Activated CD4-positive, CD25-positive, alpha-beta regulatory T cell (primary cell): ENCODE measurements at regions not wholly inside any gene's neighbourhood (a gene's known extent, or its start where the extent isn't known, plus 50 kb on each side); places are given as distances from the start of the nearest gene placed in this dataset.
"Not testable (repeated sequence)": the region's sequence is repeated elsewhere in the genome, so short reads cannot be mapped to it uniquely, and the experiment has no call there.

Source experiments
- DNase-seq, 4 experiments: peaks; one replicate each; lab custom pipeline; 2025; lab: John Stamatoyannopoulos, UW

- DNase-seq = no peak
Measured at GRCh38 chr3:73867524-73867923, 242.8 kb upstream of the PDZRN3 start.

DNA sequence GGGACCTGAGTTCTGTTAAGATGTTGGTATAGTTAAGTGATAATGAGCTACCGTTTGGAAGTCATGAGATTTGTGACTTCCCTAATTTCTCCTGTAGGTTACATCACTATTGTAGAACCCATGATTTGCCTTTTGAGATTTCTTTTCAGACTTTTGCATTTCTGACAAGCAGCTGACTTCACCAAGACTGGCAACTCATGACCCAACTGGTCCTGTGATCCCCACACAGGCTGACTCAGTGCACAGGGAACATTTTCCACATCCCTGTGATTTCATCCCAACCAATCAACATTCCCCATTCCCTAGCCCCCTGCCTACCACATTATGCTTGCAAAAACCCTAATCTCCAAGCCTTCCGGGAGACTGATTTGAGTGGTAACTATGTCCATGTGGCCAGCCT lies 242.1 kb upstream of the PDZRN3 start:
- DNase-seq = no peak

- no peak for DNase-seq
Measured at GRCh38 chr3:73863546-73864079, 238.9 kb upstream of the PDZRN3 start.

DNA sequence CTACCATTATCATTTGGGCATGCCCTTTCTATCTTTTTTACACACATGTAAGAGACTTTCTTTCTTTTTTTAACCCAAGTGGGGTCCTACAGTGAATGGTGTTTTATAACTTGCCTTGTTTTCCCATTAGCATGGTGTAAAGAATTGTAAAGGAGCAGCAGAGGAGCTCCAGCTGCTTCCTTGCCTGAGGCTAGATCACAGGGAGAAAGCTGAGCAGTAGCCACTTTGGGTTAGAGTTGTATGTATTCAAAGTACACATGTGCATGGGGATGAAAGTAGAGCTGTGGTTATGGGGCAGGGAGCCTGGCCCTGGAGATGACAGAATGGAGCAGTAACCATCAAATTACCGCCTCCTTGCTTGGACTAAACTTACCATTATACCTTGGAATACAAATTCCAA lies 231.1 kb upstream of the PDZRN3 start:
- no peak for DNase-seq

DNA sequence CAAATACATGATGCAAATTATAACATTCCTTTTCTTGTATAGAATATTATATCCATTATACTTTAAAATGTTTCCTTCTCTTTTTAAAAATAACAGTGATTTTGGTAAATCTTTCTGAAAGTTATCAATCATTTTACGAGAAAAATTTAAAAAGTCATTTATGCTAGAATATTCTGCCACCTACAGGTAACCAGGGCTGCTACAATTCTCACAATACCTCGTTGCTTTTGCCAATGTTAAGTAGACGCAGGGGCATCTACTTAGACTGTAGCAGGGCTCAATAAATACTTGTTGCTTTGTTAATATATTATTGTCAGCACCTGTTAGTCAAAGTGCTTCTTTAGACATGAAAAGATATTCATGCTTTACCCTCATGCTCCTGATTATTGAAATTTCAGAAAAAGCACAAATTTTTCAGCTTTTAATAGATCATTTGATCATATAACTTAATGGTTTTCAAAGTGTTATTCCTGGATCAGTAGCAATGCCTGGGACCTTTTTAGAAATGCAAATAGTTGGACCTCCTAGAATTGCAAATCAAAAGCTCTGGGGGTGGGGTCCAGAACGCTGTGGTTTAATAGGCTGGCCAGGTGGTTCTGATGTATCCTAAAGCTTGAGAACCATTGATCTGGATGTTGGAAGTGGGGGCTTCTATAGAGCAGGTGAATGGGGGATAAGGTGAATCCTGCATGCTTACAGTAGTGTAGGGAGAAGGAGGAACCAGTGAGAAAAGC lies 223.6 kb upstream of the PDZRN3 start:
- no peak for DNase-seq

GRCh38 chr3:73846951-73847350 lies 222.2 kb upstream of the PDZRN3 start:
- DNase-seq = no peak

GRCh38 chr3:73839032-73839431 lies 214.3 kb upstream of the PDZRN3 start:
- no peak for DNase-seq

GRCh38 chr3:73835945-73836344 lies 211.2 kb upstream of the PDZRN3 start:
- DNase-seq = no peak

DNA sequence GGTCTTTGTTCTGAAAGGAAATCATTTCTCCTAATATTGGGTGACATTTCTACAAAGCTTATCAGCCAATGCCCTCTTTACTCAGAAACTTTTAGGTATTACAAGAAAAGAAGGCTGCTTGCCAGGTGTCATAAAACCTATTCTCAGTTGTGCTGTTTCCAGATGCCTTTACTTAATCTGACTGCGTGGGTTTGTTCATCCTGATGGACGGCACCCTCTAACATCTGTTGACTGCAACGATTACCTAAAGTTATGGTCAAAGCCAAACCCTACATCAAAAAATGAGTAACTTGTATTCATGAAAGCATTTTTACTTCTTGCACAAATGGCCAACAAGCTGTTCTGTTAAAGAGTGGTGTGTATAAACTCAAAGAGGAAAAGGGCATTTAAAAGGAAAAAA lies 207.7 kb upstream of the PDZRN3 start:
- no peak for DNase-seq

GRCh38 chr3:73828348-73828747 lies 203.6 kb upstream of the PDZRN3 start:
- DNase-seq = no peak

DNA sequence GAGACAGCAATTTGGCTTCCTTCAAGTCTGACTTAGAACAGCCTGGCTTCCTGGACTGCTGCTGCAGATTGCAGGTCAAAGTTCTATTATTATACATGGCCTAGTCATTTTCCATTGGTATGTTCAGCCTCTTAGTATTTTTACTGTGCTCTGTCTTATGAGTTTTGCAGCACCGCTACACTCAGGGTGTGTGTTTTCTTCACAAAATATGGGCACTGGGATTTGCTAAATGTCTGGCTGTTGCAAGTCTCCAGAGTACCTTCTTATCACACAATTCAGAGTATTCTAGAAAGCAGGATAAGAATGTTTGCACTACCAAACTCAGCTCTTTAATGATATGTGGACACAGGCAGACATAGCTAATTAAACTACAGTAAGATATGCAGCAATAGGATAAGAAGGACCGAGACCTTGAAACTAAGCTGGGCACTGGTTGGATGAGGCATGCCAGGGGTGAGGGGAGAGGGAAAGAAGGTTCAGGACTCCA lies 203.0 kb upstream of the PDZRN3 start:
- DNase-seq = no peak

GRCh38 chr3:73827204-73827603 lies 202.5 kb upstream of the PDZRN3 start:
- no peak for DNase-seq

DNA sequence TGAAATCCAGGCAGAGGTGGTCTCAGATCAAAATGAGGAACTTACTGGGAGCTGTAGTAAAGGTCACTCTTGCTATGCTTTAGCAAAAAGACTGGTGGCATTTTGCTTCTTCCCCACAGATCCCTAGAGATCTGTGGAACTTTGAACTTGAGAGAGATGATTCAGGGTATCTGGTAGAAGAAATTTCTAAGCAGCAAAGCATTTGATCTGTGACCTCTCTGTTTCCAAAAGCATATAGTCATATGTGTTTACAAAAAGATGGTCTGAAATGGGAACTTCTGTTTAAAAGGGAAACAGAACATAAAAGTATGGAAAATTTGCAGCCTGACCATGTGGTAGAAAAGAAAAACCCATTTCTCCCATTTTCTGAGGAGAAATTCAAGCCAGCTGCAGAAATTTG lies 196.2 kb upstream of the PDZRN3 start:
- DNase-seq = not testable (repeated sequence)

- no peak for DNase-seq
Measured at GRCh38 chr3:73820431-73820830, 195.7 kb upstream of the PDZRN3 start.

DNA sequence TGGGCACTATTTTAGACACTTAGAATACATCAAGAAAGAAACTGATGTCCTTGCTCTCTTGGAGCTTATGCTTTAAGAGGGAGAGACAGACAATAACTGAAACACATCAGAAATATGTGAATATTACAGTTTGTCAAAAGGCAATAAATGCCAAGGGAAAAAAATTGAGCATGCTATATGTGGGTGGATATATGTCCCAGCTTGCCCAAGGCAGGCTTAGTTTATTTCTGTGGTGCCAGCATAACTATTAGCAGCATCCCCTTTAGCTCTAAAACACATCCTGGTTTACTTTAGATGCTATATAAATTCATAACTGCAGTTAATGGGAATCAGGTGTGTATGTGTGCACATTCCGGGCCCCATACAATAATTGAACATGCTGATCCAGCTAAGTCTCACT lies 191.2 kb upstream of the PDZRN3 start:
- no peak for DNase-seq

GRCh38 chr3:73813692-73814292 lies 189.1 kb upstream of the PDZRN3 start:
- DNase-seq = no peak

DNA sequence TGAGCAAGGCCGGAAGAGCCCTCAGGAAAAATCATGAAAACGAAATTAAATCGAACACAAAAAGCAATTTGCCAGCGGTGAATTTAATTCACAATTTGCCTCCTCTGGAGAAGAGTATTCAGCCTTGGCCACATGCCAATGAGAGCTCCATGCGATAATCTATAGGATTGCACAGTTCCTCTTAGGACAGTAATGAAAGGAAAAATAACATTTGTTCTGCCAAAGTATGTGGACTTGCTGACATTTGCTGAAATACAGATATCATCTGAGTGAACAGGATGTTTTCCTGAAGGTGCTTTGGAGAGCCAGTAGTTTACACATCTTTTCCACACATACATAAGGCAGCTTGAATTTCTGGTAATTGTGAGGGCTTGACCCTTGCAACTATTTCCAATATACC lies 188.6 kb upstream of the PDZRN3 start:
- no peak for DNase-seq

- no peak for DNase-seq
Measured at GRCh38 chr3:73812054-73812453, 187.3 kb upstream of the PDZRN3 start.

DNA sequence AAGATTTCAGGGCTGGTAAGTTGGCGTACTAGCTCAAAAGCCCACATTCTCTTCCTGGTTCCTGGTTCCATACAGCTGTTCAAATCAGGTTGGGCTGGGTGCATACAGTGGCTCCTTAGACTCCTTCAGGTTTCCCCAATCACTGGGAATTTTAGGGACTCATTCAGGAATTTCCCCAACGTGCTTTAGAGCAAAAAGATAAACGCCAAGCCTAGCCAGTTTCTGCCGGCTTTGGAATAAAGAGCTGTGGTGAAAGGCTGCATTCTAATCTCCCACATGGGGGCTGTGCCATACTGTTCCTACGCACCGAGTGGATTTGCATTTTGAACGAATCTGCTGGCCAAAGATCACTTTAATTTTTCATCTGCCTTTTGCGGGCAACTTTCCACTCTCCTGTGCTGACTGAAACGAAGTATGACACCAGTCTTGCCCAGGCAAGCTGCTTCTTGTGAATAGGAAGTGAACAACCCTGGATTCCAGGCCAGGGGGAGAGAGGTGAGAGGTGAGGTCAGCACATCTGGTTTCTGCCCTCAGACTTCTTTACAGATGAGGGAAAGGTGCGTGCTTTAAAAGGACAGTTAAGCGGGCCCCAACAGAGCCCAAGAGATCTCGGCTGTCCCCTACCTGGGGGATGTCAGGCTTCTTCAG lies 184.2 kb upstream of the PDZRN3 start:
- DNase-seq = no peak

DNA sequence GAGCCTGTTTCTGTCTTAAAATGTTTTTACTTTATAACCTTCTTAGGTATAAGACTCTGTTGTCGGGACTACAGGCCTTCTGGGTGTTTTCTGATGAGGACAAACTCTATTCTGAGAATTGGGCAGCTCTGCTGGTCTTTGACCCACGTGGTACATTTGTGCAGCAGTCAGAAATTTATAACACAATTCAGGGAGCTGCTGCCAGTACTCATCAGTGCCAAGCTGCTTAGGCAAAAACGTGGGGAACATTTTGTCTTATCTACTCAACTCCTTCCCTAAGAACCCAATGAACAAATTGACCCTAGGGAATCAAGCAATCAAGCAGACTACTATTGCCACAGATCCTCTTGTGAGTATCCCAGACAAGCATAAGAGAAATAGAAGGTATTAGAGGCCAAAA lies 180.7 kb upstream of the PDZRN3 start:
- no peak for DNase-seq

GRCh38 chr3:73804204-73804603 lies 179.5 kb upstream of the PDZRN3 start:
- no peak for DNase-seq

DNA sequence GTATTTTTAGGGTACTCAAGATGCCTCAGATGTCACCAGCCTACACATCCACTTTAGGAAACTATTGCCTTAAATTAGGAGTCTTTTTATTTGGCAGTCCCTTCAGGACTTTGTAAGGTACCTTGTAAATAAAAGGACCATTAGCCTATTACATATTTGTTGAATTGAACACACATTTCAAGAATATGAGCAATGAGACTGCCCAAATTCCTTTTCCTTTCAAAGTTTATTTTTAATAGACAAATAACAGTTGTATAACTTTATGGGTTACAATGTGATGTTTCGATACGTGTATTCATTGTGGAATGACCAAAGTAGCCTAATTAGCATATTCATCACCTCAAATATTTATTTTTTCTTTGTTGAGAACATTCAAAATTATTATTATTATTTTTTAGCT lies 176.7 kb upstream of the PDZRN3 start:
- DNase-seq = no peak

DNA sequence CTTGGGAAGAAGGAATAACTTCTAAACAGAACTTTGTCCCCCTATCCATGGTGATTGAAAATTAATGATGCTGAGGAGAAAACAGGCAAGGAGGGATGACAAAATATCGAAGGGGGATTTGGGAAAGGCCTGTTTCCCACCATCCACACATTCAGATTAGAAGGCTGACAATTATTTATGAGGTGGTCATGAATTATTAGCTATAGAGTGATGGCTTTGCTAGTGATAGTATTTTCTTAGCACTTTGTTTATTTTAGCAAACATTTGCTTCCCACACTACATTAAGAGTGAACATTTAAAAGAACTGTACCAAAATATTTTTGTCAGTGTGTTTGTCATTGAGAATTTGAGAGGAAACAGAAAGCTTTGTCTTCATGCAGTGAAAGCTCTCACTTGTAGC lies 172.6 kb upstream of the PDZRN3 start:
- no peak for DNase-seq
